ENCODE measurements at regions not wholly inside any gene's neighbourhood (a gene's known extent, or its start where the extent isn't known, plus 50 kb on each side); places are given as distances from the start of the nearest gene placed in this dataset.
"Not testable (repeated sequence)": the region's sequence is repeated elsewhere in the genome, so short reads cannot be mapped to it uniquely, and the experiment has no call there.

DNA sequence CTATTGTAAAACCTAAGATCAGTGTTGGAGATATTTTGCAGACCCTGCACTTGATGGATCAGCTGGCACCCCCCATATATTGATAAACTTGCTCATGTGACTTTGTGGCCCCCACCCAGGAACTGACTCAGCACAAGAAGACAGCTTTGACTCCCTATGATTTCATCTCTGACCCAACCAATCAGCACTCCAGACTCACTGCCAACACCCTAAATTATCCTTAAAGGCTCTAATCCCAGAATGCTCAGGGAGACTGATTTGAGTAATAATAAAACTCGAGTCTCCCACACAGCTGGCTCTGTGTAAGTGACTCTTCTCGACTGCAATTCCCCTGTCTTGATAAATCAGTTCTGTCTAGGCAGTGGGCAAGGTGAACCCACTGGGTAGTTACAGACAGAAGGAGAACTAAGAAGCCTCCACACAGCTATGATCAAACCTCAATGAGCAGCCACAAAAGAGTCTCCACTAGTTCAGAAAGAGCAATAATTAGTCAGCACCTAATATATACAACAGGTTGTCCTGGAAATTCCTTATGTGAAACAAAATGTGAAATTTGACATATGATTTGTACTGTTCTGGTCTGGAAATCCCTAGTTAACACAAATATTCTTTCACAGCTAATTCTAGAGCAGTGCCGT is 52.2 kb downstream of the ACTL7B start:
- DNase-seq: no peak

DNA sequence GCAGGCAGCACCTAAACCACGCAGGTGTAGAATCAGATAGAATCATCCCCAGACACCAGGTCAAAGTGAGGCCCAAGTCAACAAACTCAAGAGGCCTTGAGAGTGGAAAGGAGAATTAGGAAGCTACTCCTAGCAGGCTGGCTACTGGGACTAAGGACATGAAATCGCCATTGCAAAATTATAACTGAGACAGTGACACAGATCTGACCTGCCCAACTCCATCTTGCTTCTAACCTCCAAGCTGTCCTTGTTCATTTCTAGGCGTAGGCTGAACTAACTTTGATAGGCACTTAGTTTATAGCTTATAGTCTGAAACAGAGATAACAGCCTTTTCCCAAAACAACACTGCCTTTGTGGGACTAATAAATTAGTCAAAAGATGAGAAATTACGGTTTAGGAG is 52.8 kb downstream of the ACTL7B start:
- DNase-seq: no peak

DNA sequence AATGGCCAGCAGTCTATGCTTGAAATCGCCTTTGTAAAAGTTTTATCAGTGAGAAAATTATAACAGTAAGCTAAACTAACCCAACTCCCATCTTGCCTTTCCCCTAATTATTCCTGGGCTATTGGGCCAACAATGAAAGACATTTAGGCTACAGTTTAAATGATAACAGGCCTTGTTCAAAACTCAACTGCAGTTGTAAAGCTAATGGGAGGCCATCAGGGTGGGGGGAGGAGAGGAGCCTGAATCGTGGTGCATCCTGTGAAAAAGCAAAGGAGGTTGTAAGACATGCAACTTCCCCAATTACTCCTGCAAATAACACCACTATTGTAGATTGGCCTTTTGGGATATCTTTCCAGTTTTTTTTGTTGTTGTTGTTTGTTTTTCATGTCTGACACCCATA is 53.8 kb downstream of the ACTL7B start:
- no peak for DNase-seq

DNA sequence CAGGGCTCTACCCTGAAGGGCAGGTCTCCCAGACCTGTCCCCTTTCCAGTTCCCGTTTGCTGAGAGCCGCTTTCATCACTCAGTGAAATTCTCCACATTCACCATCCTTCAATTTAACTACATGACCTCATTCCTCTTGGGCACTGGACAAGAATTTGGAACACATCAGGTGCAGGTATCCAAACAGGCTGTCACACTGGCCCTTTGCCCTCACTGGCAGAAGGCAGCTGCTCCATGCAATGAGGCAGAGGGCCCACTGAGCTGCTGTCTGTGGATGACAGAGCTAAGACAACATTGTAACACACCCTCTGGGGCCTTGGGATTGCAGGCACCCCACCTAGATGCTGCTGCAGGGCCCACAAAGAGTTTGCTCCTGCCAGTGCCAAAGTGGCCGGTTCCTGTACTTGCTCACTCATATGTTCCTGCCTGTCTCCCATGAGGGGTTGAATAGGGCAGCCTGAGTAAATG is 55.1 kb downstream of the ACTL7B start:
- no peak for DNase-seq

DNA sequence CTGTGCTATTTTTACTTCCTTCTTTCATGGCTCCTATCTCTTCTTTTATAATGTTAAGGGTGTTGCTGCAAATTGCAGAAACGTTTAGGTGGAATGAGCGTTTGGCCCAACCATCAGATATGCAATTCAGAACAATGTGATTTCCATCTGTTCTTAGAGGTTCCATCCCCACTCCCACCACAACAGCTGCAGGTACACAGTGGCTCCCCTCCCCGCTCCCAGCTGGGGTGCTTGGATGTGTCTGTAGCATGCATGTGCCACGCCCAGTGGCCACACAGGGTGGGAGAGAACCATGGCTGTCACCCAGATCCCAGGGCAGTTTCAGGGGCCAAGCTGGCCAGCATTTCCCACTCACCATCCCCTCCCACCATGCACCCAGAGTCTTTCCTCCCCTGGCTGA is 62.2 kb downstream of the ACTL7B start:
- no peak for DNase-seq

DNA sequence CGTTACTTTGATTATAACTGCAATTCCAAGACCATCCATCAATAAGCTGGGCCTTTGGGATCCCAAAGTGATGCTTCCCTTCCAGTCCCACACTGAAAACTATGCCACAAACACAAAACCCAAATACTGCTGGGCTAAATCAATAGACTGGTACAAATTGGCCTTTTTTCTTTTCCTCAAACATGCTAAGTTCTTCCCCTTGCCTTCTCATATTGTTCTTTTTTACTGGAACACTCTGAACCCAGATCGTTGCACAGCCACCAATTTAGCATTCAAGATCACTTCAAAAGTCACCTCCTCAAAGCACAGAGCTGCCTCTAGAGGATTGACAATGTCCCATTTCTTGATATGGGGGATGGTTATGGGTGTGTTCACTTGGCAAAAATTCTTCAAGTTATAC is 66.0 kb downstream of the ACTL7B start:
- DNase-seq: no peak

DNA sequence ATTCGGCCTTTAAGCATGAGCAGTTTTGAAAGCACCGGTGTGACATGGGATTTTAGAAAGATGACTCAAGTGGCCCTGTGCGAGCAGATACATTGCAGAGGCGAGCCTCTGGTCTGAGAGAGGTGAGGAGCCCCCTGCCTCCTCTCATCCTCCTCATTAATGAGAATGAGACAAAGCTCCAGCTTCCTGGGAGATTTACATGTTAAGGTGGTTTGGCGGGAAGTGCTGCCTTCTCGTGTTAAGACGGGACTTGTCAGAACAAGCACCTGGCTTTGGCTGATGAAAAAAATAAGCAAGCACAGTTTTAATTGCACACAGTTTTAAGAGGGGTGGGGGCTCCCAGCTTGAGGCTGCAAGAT is 68.1 kb downstream of the ACTL7B start:
- peak; percentile 47 for DNase-seq

DNA sequence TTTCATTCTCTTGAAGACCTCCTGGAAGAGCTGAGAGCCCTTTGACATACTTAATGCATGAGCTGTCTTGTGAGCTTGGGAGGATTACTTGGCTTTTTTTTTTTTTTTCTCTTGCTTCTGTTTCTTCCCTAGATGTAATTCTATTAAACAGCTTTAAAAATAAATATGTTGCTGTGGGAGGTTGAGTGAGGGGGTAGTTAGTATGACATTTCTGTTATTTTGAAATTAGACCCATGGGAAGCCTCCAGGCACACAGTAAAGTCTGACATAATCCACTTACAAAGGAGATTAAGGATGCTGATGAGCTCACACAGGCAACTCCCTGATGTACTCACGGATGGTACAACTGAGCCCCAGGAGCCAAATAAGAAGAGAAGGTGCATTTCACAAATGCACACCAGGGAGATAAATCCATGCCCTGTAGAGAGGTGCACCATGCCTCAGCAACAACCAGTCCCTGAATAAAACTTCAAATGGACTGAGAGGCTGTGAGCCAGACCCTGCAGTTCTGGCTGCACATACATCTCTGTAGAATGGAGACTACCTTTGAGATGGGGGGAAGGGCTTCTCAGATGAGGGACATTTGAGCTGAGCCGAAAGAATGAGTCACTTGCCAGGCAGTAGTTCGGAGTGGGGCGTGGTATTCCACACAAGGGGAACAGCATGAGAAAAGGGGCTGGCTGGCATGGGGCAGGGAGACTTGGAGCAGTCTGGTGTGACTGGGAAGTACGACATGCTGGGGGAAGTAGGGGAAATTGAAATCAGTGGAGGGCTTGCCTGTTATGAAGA is 68.7 kb downstream of the ACTL7B start:
- DNase-seq: no peak

DNA sequence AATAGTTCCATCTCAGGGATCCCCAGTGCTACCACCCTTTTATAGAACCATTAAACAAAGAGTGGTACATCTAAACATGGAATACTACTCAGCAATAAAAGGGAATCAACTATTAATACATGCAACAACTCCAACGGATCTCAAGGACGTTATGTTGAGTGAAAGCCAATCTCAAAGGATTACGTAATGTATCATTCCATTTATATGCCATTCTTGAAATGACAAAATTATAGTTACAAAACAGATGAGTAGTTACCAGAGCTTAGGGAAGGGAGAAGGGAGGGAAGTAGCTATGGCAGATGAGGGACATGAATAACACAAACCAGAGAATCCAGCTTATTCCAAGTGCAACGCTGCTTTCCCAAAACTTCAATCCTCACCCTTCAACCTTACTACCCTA is 69.5 kb downstream of the ACTL7B start:
- no peak for DNase-seq

DNA sequence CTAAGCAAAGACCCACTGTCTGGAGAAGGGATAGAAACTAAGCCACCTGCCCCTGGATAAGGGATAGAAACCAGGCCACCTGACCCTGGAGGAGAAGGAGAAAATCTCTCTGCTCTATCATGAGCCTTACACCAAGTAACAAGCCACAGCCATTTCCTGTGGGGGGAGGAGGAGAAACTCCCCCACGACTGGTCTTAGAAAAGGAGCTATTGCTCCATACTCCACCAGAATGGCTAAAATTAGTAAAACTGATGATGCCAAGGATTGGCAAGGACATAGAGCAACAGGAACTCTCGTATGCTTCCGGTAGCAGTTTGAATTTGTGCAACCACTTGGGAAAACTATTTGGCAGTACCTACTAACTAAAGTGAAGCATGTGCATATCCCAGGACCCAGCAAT is 70.8 kb downstream of the ACTL7B start:
- DNase-seq: no peak

DNA sequence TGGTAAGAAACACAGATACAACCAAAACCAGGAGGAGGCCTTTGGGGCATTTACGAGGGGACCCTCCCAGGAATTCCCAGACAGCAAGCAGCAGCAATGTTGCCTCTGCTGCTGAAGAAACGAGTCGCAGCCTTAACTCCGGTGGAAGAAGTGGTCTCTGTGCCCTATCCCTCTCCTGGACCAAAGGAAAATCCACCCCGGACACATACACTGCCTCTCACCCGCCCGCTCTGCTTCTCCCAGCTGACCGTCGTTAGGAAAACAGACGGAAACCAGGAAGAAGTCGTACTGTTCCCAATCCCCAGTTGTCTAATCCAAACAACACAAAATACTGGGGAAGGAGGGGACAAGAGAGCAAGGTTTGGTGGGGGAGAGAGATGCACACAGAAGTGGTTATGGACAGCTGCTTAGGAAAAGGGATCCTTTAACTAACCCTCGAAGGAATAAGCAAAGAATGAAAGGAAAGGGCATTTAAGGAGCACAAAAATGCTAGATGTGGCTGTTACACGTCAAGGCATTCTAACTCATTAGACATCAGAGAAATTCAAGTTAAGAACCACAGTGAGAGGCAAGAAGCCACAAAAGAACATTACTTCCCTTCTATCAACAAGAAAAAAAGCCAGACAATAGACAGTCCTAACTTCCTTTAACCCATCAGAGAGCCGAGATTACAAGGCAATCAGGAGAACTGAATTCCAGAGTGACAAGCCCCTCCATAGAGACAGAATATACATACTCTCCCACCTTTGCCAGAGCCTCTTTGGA is 71.9 kb downstream of the ACTL7B start:
- no peak for DNase-seq

DNA sequence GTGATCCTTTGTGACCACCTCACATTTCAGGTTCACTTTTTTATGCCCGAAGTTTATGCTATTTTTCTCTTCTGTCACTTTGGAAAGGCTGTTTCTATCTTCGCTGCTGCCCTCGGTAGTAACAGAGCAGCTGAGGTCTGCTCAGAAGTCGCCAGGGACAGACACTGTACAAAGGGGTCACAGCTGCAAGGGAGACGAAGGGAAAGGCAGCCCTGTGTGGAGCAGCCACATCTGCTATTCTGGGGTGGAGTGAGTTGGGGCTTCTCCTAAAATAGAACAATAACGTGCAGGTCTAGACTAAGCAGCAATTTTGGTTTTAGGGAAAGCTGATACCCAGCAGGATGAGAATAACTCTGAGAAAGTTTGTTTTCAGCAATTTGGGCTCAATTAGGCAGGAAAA is 72.5 kb downstream of the ACTL7B start:
- DNase-seq: no peak

DNA sequence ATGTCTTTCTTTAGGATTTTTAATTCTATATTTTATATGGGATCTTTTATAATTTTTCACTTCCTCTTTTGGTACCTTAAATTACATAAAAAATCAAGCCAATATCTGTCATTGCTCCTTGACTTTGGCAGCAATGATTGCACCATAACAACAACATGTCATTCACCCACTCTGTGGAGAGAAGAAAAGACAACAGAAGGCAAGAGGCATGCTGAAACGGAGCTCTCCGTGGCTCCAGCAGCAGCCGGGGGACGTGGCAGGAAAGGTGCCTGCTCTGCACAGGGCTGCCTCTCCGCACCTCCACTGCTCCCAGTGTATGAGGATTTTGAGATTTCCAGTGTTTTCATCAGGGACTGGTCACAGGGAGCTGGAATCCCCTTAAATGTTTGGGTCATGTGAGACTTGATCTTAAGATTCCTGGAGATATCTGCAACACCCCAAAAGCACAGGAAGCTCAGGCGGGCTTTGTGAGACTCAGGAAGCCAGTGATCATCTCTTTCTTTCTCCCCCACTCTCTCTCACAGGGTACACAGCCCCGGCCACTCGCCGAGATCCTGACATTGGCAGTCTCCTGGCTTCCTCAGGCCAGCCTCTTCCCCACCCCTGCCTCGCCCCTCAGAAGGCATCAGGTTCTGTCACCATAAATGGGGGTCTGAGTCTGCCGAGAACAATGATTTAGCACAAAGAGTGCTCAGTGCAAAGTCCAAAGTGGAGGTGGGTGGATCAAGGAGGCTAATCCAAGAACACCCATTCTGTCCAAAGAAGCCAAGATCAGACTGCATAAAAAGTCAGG is 74.6 kb downstream of the ACTL7B start:
- DNase-seq: no peak

DNA sequence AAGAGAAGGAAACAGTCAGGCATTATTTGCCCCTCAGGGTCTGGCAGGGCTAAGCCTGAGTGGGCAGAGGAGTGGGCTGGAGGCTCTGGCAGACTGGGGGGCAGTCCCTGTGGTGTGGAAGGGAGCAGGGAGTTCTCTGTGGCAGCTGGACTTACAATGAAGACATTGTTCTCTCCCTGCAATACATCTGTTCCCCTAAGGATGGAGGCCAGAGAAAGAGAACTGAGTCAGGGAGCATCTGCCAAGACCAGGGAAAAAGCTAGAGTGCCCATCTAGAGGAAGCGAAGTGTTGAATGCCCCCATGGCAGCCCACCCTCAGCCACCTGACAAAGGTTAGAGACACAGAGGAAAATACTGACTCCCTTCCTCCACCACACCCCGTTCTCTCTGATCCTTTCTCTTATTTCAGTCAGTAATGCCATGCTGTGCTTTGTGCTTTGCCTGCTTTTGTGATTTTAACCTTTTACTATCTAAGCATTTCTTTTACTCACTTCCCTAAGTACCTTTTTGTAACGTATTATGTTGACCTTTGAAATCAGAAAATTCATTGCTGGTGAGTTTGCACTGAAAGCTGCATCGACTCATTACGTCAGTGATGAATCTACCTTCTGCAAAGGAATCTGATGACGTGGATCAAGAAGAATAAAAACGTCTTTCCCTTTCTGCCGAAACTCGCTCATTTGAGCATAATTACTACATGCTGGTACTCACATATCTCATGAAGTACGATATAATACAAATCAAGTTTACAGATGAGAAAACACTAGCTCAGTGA is 76.0 kb downstream of the ACTL7B start:
- DNase-seq: no peak

DNA sequence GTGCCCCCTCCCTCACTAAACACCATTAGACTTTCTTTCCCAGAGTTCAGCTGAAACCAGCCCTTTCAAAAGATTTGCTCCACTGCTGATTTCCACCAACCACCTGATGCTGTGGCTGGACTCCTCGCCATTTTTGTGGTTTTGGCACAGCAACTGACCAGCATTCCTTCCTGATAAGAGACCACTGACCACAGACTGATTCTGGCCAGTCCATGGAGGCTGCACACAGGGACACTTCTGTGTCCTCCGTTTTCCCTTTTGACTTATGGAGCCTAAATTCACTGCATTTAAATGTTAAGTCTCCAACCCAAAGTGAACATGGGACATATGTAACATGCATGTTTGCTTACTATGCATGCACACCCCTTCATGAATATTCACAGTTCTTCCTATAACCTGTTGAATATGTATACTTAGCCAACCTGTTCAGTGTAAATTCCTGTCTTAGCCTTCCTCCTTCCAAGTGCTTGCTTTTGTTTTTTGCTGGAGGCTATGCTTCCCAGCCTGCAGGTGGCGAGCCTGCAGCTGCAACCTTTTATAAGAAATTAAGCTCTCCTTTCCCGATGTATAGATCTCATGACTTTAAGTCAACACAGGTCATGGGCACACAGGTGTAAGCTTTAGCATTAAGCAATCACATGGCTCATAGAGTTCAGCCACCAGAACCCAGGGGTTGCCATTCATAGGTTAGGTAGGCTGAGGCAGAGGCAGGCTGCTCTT is 78.7 kb downstream of the ACTL7B start:
- DNase-seq: peak; percentile 35

DNA sequence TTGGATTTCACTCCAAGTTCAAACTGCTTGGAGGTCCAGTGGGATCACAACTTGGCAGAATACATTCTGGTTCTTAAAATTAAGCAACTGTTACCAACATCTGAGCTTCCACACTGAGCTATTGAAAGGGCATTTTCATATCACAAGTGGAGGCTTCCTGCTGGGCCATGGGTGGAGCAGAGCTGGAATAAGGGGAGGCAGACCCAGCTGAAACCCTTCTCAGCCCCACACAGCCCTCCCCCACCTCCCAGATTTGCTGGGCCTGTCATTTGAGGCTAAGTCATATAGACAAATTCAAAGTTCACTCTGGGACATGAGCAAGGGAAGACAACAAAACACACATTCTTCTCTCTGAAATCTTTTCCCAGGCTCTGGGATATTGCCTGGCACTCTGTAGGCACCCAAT is 79.9 kb downstream of the ACTL7B start:
- DNase-seq: no peak

DNA sequence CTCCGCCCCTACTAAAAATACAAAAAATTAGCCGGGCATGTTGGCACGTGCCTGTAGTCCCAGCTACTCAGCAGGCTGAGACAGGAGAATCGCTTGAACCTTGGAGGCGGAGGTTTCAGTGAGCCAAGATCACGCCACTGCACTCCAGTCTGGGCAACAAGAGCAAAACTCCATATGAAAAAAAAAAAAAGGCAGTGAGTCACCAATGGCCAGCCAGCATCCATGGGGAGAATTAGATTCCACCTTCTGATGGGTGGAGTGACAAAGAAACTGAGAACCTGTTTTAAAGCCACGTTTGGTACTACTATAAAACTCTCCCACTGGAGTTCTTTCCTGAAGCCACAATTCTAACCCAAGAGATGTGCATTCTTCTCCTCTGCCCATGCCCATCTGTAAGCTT is 81.7 kb downstream of the ACTL7B start:
- not testable (repeated sequence) for DNase-seq

DNA sequence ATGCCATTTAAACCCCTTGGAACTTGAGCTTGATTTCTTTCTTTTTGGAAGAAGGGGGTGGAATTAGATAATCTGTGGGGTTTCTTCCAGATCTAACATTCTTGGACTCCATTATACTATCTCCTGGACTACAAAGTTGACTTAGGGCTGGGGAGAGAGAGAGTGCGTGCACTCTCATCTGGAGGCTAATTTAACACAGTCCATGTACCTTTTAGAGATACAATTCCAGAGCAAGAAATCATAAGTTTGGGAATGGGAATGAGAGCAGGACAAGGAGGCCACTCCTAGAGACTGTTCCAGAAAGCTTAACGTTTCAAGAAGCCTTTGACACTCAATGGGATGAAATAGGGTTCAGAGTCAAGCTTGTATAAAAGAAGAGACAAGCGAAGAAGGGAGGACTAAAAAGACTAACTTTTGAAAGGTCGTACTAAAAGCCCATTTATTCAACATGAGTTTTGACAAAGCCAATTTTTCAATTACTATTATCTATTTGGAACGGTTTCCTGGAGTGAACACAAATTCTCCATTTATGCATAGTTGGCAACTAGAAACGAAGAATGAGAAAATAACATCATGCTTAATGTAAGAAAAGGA is 83.4 kb downstream of the ACTL7B start:
- no peak for DNase-seq

DNA sequence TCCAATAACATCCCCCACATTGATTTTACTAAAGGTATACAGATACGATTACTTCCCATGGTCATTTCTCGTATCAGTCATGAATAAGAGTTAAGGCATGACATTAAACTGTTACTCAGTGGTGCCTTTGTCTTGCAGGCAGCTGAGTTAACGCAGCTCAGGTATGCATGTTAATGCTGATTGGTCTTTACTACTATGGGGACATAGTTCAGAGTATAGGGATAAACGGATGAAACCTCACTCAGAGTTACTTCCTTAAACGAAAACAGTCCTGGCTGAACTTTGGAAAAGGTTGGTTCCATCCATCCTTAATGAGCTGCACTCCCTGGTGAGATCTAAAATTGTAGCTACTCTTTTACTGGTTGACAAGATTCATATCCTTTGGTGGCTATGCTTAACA is 87.0 kb downstream of the ACTL7B start:
- no peak for DNase-seq

DNA sequence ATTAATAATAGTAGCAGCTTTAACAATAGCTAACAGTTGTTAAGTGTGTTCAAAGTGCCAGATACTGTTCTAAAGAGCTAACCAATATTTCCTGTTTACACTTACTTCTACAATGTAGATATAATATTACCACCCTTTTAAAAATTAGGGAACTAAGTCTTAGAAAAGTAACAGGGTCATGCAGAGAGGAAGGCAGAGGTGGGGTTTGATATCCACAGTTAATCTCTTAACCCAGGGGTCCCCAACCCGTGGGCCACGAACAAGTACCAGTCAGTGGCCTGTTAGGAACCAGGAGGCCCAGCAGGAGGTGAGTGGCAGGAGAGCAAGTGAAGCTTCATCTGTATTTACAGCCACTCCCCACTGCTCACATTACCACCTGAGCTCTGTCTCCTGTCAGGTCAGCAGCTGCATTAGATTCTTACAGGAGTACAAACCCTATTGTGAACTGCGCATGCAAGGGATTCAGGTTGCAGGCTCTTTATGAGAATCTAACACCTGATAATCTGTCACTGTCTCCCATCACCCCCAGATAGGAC is 89.1 kb downstream of the ACTL7B start:
- DNase-seq: no peak

DNA sequence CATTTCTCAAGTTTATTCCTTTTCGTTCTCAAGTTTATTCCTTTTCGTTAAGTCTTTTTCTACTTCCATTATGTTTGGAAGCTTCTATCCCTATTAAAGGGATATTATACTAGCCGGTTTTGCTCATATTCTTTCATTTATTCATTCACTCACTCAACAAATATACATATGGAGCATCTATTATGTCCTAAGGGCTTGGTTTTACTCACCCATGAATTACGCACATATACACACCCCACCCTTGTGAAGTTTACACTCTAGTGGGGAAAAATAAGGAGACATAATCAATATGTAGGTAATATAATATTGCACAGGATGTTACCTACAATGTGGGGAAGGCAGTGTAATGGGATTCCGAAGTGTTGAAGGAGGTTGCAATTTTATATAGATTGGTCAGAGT is 90.5 kb downstream of the ACTL7B start:
- no peak for DNase-seq
